ENCODE measurements at regions not wholly inside any gene's neighbourhood (a gene's known extent, or its start where the extent isn't known, plus 50 kb on each side); places are given as distances from the start of the nearest gene placed in this dataset.

GRCh38 chr10:78759456-78760120, 309.2 kb upstream of the ZMIZ1 start:
- no peak for DNase-seq (ENCODE audit: low read depth)

DNA sequence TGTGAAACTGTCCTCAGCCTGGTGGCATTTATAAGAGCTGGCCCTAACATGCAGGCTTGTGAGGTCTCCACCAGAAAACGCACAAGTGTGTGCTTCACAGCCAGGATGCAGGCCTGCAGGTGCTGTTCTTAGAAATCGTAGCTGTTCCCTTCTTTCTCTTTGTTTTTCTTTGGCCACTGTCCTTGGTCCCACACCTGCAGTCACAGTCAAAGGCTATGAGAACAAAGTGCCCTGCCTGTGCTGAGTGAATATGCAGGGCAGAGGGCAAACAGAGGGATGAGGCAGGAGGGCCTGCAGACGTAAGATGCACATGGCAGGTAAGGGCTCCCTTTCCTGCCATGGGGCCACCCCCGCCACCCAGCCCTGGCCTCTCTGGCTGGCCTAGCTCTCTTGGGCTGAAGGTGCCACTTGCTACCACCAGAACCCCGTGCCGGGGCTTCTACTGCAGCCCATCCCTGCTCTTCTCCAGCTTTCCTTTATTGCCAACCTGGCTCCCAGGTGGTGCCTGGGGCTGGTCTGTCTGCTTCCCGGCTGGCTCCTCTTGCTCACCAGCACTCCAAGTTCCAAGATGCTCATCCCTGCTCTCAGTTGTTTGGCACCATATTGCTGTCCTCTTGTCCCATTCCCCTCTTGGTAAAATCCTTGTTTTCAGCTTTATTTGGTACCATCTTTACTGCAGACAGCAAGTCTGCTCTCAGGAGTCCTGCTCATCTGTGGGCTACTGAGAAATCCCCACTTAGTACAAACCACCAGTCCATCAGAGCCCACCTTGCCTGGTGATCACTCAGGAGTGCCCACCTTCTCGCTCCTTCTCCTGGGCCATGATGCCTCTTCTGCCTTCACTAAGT, 308.1 kb upstream of the ZMIZ1 start:
- DNase-seq (ENCODE audit: low read depth): no peak

GRCh38 chr10:78761311-78761781, 307.4 kb upstream of the ZMIZ1 start:
- no peak for DNase-seq (ENCODE audit: low read depth)

DNA sequence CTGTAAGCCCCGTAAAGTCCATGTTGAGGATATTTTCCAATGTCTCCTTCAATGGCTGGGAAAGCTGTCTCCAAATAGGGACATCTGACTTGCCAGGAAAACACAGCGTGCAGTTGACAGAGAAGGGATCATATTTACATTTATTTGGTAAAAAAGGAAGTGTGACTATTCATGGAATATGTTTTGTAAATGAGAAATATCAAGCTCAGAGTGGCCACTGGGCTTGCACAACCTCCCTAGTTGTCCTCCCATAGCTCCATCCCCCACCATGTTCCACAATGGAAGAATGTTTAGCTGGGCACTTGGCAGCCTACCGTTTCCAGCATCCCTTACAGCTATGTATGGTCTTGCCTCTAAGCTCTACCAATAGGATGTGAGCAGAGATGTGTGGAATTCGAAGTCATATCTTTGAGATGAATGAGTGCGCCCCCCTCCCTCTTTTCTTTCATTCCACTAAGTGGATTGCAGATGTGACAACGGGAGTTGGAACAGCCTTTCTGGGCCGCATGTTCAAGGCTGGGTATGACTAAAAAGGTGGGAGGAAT, 306.6 kb upstream of the ZMIZ1 start:
- no peak for DNase-seq (ENCODE audit: low read depth)

GRCh38 chr10:78763234-78763633, 305.5 kb upstream of the ZMIZ1 start:
- no peak for DNase-seq (ENCODE audit: low read depth)

- no peak for DNase-seq (ENCODE audit: low read depth)
Observed at GRCh38 chr10:78763651-78764395, 304.9 kb upstream of the ZMIZ1 start.

- no peak for DNase-seq (ENCODE audit: low read depth)
Observed at GRCh38 chr10:78764436-78764835, 304.3 kb upstream of the ZMIZ1 start.

DNA sequence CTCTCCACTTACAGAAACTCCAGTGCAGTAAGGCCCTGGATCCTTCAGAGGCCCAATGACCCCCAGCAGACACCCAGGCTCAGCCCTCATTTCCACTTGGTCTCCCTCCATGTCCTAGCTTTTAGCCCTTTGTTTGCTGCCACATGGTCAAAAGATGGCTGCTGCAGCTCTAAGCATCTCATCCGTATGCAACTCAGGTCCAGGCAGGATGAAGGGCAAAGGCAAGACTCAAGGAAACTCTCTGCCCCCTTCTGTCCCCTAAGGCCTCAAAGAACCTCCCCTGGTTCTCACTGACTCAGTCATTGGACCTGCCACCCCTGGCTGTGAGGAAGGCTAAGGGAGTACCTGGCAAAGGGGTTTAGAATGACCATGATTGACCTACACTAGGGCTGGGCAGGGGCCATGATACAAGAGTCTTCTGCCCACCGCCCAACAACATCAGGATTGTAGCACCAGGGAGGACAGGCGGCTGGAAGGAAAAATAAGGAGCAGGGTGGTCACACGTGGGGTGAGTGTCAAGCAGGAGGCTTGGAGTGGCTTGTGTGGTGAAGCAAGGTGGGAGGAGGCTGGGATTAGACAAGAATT, 303.8 kb upstream of the ZMIZ1 start:
- DNase-seq (ENCODE audit: low read depth): no peak

GRCh38 chr10:78765726-78766335, 302.9 kb upstream of the ZMIZ1 start:
- no peak for DNase-seq (ENCODE audit: low read depth)

- no peak for DNase-seq (ENCODE audit: low read depth)
Observed at GRCh38 chr10:78766603-78767002, 302.2 kb upstream of the ZMIZ1 start.

DNA sequence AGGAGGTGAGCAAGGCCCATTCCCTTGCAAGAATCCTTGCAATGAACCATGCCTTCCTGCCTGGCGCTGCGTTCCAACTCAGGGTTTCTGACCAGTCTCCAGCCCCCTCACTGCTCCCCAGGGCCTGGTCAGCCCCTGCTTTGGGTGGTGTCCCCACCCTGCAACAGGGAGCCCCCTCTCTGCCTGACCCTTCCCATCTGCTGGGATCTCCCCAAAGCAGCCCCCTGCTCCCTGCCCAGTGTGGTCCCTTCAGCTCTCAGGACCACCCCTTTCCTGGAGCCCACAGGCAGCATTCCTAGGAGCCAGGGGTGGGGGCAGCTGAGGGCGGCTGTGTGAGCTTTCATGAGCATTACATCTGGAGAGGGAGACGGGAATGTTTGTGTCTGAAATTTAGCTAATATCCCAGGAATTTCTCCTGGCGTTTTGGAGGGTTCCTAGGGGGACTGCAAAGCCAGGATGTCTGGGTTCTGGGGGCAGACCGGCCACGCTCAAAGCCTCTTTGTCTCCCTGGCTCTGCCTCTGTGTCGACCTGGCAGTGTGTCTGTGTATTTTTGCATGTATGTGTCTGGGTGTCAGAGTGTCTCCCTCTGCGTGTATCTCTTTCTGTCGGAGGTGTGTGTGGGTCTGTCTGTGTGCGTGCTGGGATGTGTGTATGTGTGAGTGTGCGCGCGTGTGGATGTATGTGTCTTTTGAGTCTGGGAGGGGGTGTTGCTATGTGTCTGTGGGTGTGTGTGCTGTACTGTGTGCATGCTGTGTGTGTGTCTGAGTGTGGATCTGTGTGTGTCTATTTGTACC, 300.5 kb upstream of the ZMIZ1 start:
- no peak for DNase-seq (ENCODE audit: low read depth)

- DNase-seq (ENCODE audit: low read depth): no peak
Observed at GRCh38 chr10:78768876-78769275, 299.9 kb upstream of the ZMIZ1 start.

DNA sequence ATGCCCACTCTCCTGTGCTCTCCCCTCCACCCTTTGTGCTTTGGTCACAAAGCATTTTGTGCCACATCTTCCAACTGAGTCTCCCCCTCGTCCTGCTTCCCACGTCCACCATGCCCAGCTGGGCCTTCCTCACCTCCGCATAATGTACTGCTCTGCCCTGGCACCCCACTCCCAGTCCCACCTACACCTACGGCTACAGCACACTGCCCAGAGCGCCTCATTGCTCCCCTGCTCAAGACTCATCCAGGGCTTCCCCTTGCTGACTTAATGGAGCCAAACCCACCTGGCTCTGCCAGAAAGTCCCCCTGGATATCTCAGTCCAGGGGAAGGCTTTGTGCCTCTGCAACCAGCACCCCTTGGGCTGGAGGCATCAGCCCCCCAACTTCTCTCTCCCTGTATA, 299.2 kb upstream of the ZMIZ1 start:
- DNase-seq (ENCODE audit: low read depth): no peak

DNA sequence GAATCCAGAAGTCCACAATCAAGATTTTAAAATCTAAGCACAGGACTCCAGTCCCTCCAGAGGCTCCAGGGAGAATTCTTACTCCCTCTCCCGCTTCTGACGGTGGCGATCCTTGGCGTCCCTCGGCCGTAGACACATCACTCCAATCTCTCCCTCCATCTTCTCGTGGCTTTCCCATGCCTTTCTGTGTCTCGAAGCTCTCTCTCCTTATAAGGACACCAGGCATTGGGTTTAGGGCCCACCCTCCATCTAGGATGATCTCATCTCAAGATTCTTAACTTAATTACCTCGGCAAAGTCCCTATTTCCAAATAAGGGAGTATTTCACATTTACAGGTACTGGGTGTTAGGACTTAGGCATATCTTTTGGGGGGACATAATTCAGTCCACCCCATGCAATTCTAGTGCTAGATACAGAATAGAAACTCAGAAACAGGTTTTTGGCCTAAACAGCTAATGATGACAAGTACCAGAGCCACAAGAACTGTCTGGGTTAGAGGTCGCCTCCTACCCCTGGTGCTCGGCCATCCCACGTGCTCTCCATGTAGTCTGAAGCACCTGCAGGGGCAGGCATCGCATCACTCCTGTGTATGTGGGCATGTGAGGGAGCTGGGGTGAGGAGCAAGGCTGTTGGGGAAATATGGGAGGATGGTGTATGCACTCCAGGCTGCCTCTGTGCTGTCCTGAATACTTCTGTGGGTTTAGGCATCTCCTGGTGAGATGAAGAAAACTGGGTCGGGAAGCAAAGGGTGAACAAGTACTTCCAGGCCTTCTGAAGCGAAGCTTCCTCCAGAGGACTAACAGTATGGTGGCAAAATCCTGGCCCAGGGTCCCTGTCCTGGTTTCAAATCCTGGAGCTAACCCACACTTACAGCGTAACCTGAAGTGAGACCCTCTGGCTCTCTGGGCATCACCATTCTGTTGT, 298.3 kb upstream of the ZMIZ1 start:
- no peak for DNase-seq (ENCODE audit: low read depth)

GRCh38 chr10:78771260-78771659, 297.5 kb upstream of the ZMIZ1 start:
- no peak for DNase-seq (ENCODE audit: low read depth)

GRCh38 chr10:78771808-78772455, 296.8 kb upstream of the ZMIZ1 start:
- DNase-seq (ENCODE audit: low read depth): no peak

DNA sequence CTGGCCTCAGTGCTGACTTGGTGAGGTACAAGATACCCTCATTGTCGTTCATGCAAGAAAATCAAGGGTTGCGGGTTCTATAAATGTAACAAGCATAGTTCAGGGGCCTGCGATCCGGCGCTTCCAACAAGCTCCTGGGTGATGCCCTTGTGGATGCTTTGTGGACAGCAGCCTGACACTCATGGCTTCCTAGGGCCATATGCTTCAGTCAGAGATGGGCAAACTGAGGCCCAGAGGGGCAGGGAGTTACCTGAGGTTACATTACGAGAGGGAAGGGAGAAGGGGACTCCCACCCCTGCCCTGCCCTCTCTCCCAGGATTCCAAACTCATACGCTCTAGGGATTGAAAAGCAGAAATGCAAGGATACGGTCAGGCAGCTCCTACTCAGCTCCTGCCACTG, 296.3 kb upstream of the ZMIZ1 start:
- no peak for DNase-seq (ENCODE audit: low read depth)

- no peak for DNase-seq (ENCODE audit: low read depth)
Observed at GRCh38 chr10:78772986-78773530, 295.7 kb upstream of the ZMIZ1 start.

DNA sequence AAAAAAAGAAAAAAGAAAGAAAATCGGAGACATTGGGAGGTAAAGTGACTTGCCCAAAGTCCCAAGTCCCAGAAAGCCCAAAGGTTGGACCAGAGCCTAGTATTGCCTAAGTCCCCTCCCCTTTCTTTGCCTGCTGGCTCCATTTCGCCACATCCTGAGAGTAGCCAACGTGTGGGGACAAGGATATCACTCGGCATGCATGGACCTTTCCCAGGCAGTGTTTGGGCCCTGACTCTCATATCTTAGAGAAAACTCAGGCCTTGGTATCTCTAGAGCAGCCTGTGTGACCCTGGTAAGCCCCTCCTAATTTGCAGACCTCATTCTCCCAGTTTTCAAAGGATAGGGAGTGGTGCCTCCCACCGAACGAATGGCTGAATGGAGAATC, 294.2 kb upstream of the ZMIZ1 start:
- DNase-seq (ENCODE audit: low read depth): no peak

All from non-pigmented ciliary epithelial cell (primary cell).